Fibroblast of mammary gland (primary cell): ENCODE measurements at regions not wholly inside any gene's neighbourhood (a gene's known extent, or its start where the extent isn't known, plus 50 kb on each side); places are given as distances from the start of the nearest gene placed in this dataset.

ENCODE experiments used
- DNase-seq: peaks from one replicate; pipeline ENCODE4 v3.0.0-alpha.2; 2010; ENCODE audit warnings: low read depth
- H3K4me3 ChIP-seq: 2 replicates; pipeline ENCODE4 v1.5.1; 2011; ENCODE audit warnings: low read depth, mild to moderate bottlenecking, low read length, moderate library complexity; ENCODE audit not compliant: control insufficient read depth
- TF ChIP-seq, protein P1 (sequence below): conservative IDR thresholded peaks from 2 replicates; pipeline ENCODE4 v1.5.1; 2011; ENCODE audit warnings: low read depth, low read length, inconsistent platforms; ENCODE audit not compliant: control insufficient read depth, insufficient read depth

GRCh38 chr11:69979632-69980031, 98.5 kb upstream of the ANO1 start:
- no peak for DNase-seq
- H3K4me3 ChIP-seq, result no peak overlapping the region
- TF ChIP-seq, protein P1, sequence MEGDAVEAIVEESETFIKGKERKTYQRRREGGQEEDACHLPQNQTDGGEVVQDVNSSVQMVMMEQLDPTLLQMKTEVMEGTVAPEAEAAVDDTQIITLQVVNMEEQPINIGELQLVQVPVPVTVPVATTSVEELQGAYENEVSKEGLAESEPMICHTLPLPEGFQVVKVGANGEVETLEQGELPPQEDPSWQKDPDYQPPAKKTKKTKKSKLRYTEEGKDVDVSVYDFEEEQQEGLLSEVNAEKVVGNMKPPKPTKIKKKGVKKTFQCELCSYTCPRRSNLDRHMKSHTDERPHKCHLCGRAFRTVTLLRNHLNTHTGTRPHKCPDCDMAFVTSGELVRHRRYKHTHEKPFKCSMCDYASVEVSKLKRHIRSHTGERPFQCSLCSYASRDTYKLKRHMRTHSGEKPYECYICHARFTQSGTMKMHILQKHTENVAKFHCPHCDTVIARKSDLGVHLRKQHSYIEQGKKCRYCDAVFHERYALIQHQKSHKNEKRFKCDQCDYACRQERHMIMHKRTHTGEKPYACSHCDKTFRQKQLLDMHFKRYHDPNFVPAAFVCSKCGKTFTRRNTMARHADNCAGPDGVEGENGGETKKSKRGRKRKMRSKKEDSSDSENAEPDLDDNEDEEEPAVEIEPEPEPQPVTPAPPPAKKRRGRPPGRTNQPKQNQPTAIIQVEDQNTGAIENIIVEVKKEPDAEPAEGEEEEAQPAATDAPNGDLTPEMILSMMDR, result no peak

DNA sequence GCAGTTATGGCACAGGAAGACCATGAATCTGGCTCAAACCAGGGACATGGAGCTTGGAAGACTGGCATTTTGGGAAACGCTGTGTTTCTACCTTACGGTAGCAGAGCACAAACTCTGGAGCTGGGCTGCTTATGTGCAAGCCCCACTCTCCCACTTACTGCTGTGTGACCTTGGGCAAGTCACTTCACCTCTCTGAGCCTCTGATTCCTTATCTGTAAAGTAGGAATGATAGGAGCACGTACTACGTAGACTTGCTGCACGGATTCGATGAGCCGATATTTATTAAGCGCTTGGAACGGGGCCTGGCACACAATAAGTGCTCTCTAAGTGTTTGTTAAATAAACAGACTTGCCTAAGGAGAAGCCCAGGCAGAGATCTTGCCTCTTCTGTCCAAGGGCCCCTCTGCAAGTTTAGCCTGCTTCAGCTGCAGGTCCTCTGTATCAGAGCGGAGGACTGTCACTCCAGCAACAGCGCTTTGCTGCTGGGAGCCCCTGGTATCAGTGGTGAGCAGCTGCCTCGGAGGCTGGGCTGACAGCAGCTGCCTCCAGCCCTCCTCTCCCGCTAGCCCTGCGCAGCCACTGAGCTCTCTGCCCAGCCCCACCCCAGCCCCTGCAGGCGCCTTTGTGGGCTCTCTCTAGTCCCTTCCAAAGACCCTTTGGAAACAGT, 96.9 kb upstream of the ANO1 start:
- no peak for DNase-seq
- no peak overlapping the region for H3K4me3 ChIP-seq
- TF ChIP-seq, protein P1, result no peak

- DNase-seq, result no peak
- TF ChIP-seq, protein P1, result no peak
- no peak overlapping the region for H3K4me3 ChIP-seq
Measured at GRCh38 chr11:69982690-69983570, 95.2 kb upstream of the ANO1 start.

GRCh38 chr11:69983571-69983877, 94.6 kb upstream of the ANO1 start:
- TF ChIP-seq, protein P1, result no peak
- H3K4me3 ChIP-seq, result no peak overlapping the region
- DNase-seq, result no peak

GRCh38 chr11:69983897-69984438, 94.1 kb upstream of the ANO1 start:
- TF ChIP-seq, protein P1, result no peak
- DNase-seq, result no peak
- no peak overlapping the region for H3K4me3 ChIP-seq

DNA sequence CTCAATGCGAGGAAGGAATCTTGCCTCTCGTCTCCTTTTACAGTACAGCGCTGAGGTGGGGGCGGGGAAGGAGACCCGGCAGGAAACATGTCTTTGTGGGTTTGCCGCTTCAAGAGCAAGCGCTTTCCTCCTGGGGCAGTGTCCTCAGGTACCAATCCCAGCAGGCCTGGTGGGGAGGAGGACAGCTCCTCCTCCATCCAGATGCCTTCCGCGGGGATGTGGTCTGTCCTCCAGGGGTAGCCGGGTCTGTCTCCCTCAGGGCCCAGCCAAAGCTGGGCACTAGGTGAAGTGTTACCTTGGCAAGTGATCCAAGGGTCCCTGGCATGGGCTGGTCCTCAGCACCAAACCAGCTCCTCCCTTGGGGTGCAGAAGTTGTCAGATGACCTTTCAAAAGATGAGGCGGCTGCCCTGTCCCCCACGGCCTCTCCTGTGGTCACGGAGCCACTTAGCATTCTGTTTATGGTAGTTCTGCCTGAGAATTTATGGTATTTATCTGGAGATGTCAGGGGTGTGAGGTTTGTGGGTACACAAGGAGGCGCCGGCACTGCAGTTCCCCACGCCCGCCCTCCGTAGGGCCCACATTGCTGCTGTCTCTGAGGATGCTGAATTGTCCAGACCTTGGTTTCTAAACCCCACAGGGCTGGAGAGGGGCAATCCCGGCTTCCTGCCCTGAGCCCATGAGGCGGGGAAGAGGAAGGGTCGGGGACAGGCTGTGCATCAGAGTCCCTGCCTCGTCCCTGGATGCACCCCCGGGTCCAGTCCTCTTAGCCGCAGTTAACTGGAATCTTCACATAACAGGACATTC, 93.5 kb upstream of the ANO1 start:
- no peak for DNase-seq
- H3K4me3 ChIP-seq, result no peak overlapping the region
- TF ChIP-seq, protein P1, result no peak
